PC-9 (cell line): ENCODE measurements at regions not wholly inside any gene's neighbourhood (a gene's known extent, or its start where the extent isn't known, plus 50 kb on each side); places are given as distances from the start of the nearest gene placed in this dataset.

Experiments
- CTCF ChIP-seq: fragments of 200-600 bp; sonication (generic); conservative IDR thresholded peaks from 2 replicates; pipeline ENCODE4 v1.6.1; 2017; ENCODE audit warnings: mixed run types, antibody characterized with exemption, mild to moderate bottlenecking, moderate library complexity
- EZH2 ChIP-seq: fragments of 200-600 bp; sonication (generic); IDR thresholded peaks from 2 replicates; pipeline ENCODE4 v1.8.0; 2017; ENCODE audit warnings: antibody characterized with exemption, low read depth

- TF ChIP-seq CTCF (no peak), EZH2 (no peak)
Measured at GRCh38 chr1:108046026-108046425, 81.0 kb upstream of the VAV3 start.
